Memory B cell (primary cell): ENCODE measurements at regions not wholly inside any gene's neighbourhood (a gene's known extent, or its start where the extent isn't known, plus 50 kb on each side); places are given as distances from the start of the nearest gene placed in this dataset.
"Not testable (repeated sequence)": the region's sequence is repeated elsewhere in the genome, so short reads cannot be mapped to it uniquely, and the experiment has no call there.

ENCODE experiments used
- ATAC-seq: fragments of 150-1000 bp; cut with Tn5 transposase; 2 replicates; pipeline ENCODE4 v1.10.0; 2021; ENCODE audit warnings: low read depth, mild to moderate bottlenecking, moderate library complexity
- DNase-seq, 2 donors: peaks; one replicate each; pipeline ENCODE4 v3.0.0; 2022; ENCODE audit warnings: low spot score in 2 of 2
- H3K27ac Mint-ChIP-seq: one replicate; pipeline ENCODE4 v1.8.0; 2022; ENCODE audit warnings: mild to moderate bottlenecking, moderate library complexity, mixed read lengths
- H3K27me3 Mint-ChIP-seq: one replicate; pipeline ENCODE4 v1.8.0; 2022; ENCODE audit warnings: mixed read lengths
- H3K36me3 Mint-ChIP-seq: one replicate; pipeline ENCODE4 v1.8.0; 2022; ENCODE audit warnings: mild to moderate bottlenecking, mixed read lengths
- H3K4me1 Mint-ChIP-seq: one replicate; pipeline ENCODE4 v1.8.0; 2022; ENCODE audit warnings: mixed read lengths
- H3K4me3 Mint-ChIP-seq: one replicate; pipeline ENCODE4 v1.8.0; 2022; ENCODE audit warnings: mild to moderate bottlenecking, moderate library complexity, mixed read lengths
- H3K9me3 Mint-ChIP-seq: one replicate; pipeline ENCODE4 v1.8.0; 2022; ENCODE audit warnings: mixed read lengths

GRCh38 chr2:225891013-225891412 lies 491.5 kb downstream of the NYAP2 start:
- DNase-seq (no peak), ATAC-seq (no peak)
- Mint-ChIP-seq H3K9me3 (no peaks in the 10 kb centered on the region), H3K27me3 (peaks cover 3% of the 10 kb centered on the region), H3K4me3 (no peak overlapping the region), H3K27ac (no peak overlapping the region), H3K36me3 (no peaks in the 10 kb centered on the region), H3K4me1 (no peaks in the 10 kb centered on the region)

- no peaks in the 10 kb centered on the region for H3K9me3 Mint-ChIP-seq
- no peaks in the 10 kb centered on the region for H3K4me1 Mint-ChIP-seq
- H3K27me3 Mint-ChIP-seq = peaks cover 3% of the 10 kb centered on the region
- H3K27ac Mint-ChIP-seq = no peak overlapping the region
- no peak overlapping the region for H3K4me3 Mint-ChIP-seq
- no peaks in the 10 kb centered on the region for H3K36me3 Mint-ChIP-seq
- DNase-seq (peak in 1 of 2 donors; percentile 3), ATAC-seq (no peak)
Observed at GRCh38 chr2:225889452-225889851, 489.9 kb downstream of the NYAP2 start.

- ATAC-seq = no peak
- Mint-ChIP-seq H3K4me3 (no peak overlapping the region), H3K36me3 (no peaks in the 10 kb centered on the region), H3K27ac (no peak overlapping the region), H3K4me1 (no peaks in the 10 kb centered on the region), H3K9me3 (no peaks in the 10 kb centered on the region), H3K27me3 (no peaks in the 10 kb centered on the region)
- no peak for DNase-seq
Observed at GRCh38 chr2:225867071-225867470, 467.6 kb downstream of the NYAP2 start.

- no peaks in the 10 kb centered on the region for H3K9me3 Mint-ChIP-seq
- ATAC-seq (no peak), DNase-seq (no peak)
- H3K27me3 Mint-ChIP-seq = no peaks in the 10 kb centered on the region
- H3K4me1 Mint-ChIP-seq = no peaks in the 10 kb centered on the region
- no peaks in the 10 kb centered on the region for H3K36me3 Mint-ChIP-seq
- H3K27ac Mint-ChIP-seq = no peak overlapping the region
- no peak overlapping the region for H3K4me3 Mint-ChIP-seq
Observed at GRCh38 chr2:225865468-225865867, 466.0 kb downstream of the NYAP2 start.

GRCh38 chr2:225864394-225864793 lies 464.9 kb downstream of the NYAP2 start:
- Mint-ChIP-seq H3K27me3 (no peaks in the 10 kb centered on the region), H3K36me3 (no peaks in the 10 kb centered on the region), H3K4me3 (no peak overlapping the region), H3K9me3 (no peaks in the 10 kb centered on the region), H3K27ac (no peak overlapping the region), H3K4me1 (no peaks in the 10 kb centered on the region)
- DNase-seq = no peak
- no peak for ATAC-seq

- DNase-seq (no peak), ATAC-seq (no peak)
- Mint-ChIP-seq H3K4me3 (no peak overlapping the region), H3K4me1 (no peaks in the 10 kb centered on the region), H3K9me3 (peaks cover 2% of the 10 kb centered on the region), H3K27me3 (no peaks in the 10 kb centered on the region), H3K36me3 (no peaks in the 10 kb centered on the region), H3K27ac (no peak overlapping the region)
Observed at GRCh38 chr2:225842939-225843338, 443.4 kb downstream of the NYAP2 start.

GRCh38 chr2:225841314-225841713 lies 441.8 kb downstream of the NYAP2 start:
- H3K36me3 Mint-ChIP-seq = no peaks in the 10 kb centered on the region
- H3K4me1 Mint-ChIP-seq = no peaks in the 10 kb centered on the region
- peaks cover under 1% of the 10 kb centered on the region for H3K27me3 Mint-ChIP-seq
- ATAC-seq (no peak), DNase-seq (no peak)
- no peaks in the 10 kb centered on the region for H3K9me3 Mint-ChIP-seq
- no peak overlapping the region for H3K4me3 Mint-ChIP-seq
- H3K27ac Mint-ChIP-seq = no peak overlapping the region

GRCh38 chr2:225837328-225837727 lies 437.8 kb downstream of the NYAP2 start:
- ATAC-seq = no peak
- no peak overlapping the region for H3K4me3 Mint-ChIP-seq

GRCh38 chr2:225824748-225825449 lies 425.4 kb downstream of the NYAP2 start:
- H3K27ac Mint-ChIP-seq = no peak overlapping the region
- H3K9me3 Mint-ChIP-seq = peaks cover 7% of the 10 kb centered on the region
- ATAC-seq (no peak), DNase-seq (no peak)
- H3K4me3 Mint-ChIP-seq = no peak overlapping the region
- H3K4me1 Mint-ChIP-seq = no peaks in the 10 kb centered on the region
- peaks cover 3% of the 10 kb centered on the region for H3K27me3 Mint-ChIP-seq
- no peaks in the 10 kb centered on the region for H3K36me3 Mint-ChIP-seq

More at GRCh38 chr2:225837328-225837727, 437.8 kb downstream of the NYAP2 start:
- Mint-ChIP-seq H3K27me3 (peaks cover 2% of the 10 kb centered on the region), H3K9me3 (no peaks in the 10 kb centered on the region), H3K36me3 (no peaks in the 10 kb centered on the region), H3K27ac (no peak overlapping the region), H3K4me1 (no peaks in the 10 kb centered on the region)
- DNase-seq = no peak

GRCh38 chr2:225821351-225821750 lies 421.8 kb downstream of the NYAP2 start:
- Mint-ChIP-seq H3K4me1 (no peaks in the 10 kb centered on the region), H3K36me3 (no peaks in the 10 kb centered on the region), H3K9me3 (peaks cover 2% of the 10 kb centered on the region), H3K27me3 (peaks cover 3% of the 10 kb centered on the region), H3K27ac (no peak overlapping the region), H3K4me3 (no peak overlapping the region)
- DNase-seq (no peak), ATAC-seq (no peak)

- peaks cover 3% of the 10 kb centered on the region for H3K27me3 Mint-ChIP-seq
Observed at GRCh38 chr2:225820826-225821225, 421.3 kb downstream of the NYAP2 start.

GRCh38 chr2:225814554-225814953 lies 415.0 kb downstream of the NYAP2 start:
- no peak overlapping the region for H3K4me3 Mint-ChIP-seq
- no peak for ATAC-seq
- H3K4me1 Mint-ChIP-seq = no peaks in the 10 kb centered on the region

More at GRCh38 chr2:225820826-225821225, 421.3 kb downstream of the NYAP2 start:
- ATAC-seq = no peak
- H3K4me3 Mint-ChIP-seq = no peak overlapping the region
- DNase-seq = no peak
- H3K27ac Mint-ChIP-seq = no peak overlapping the region
- H3K36me3 Mint-ChIP-seq = no peaks in the 10 kb centered on the region
- no peaks in the 10 kb centered on the region for H3K9me3 Mint-ChIP-seq
- H3K4me1 Mint-ChIP-seq = no peaks in the 10 kb centered on the region

GRCh38 chr2:225806105-225806504 lies 406.6 kb downstream of the NYAP2 start:
- Mint-ChIP-seq H3K4me1 (no peaks in the 10 kb centered on the region), H3K36me3 (no peaks in the 10 kb centered on the region), H3K9me3 (no peaks in the 10 kb centered on the region), H3K27ac (no peak overlapping the region), H3K27me3 (peaks cover 2% of the 10 kb centered on the region), H3K4me3 (no peak overlapping the region)
- ATAC-seq (no peak), DNase-seq (no peak)

More at GRCh38 chr2:225814554-225814953, 415.0 kb downstream of the NYAP2 start:
- DNase-seq = no peak
- Mint-ChIP-seq H3K36me3 (no peaks in the 10 kb centered on the region), H3K9me3 (no peaks in the 10 kb centered on the region), H3K27me3 (no peaks in the 10 kb centered on the region), H3K27ac (no peak overlapping the region)

- H3K9me3 Mint-ChIP-seq, DNase-seq, H3K27me3 Mint-ChIP-seq, H3K4me3 Mint-ChIP-seq, H3K4me1 Mint-ChIP-seq, ATAC-seq, H3K27ac Mint-ChIP-seq, H3K36me3 Mint-ChIP-seq: not testable (repeated sequence)
Observed at GRCh38 chr2:225802076-225802475, 402.6 kb downstream of the NYAP2 start.

- no peaks in the 10 kb centered on the region for H3K4me1 Mint-ChIP-seq
- ATAC-seq = no peak
- no peak overlapping the region for H3K4me3 Mint-ChIP-seq
- H3K9me3 Mint-ChIP-seq = no peaks in the 10 kb centered on the region
- DNase-seq = no peak
- H3K36me3 Mint-ChIP-seq = no peaks in the 10 kb centered on the region
- H3K27me3 Mint-ChIP-seq = no peaks in the 10 kb centered on the region
- H3K27ac Mint-ChIP-seq = no peak overlapping the region
Observed at GRCh38 chr2:225797394-225797793, 397.9 kb downstream of the NYAP2 start.
